Cardiac septum (tissue), 1 donor: ENCODE measurements at regions not wholly inside any gene's neighbourhood (a gene's known extent, or its start where the extent isn't known, plus 50 kb on each side); places are given as distances from the start of the nearest gene placed in this dataset.
"Not testable (repeated sequence)": the region's sequence is repeated elsewhere in the genome, so short reads cannot be mapped to it uniquely, and the experiment has no call there.

Experiments used
- DNase-seq: peaks from one replicate; pipeline ENCODE4 v3.0.0-alpha.2; 2020; ENCODE audit warnings: low spot score
- intact Hi-C: fragments of 100-400 bp; cut with DNase I; formaldehyde crosslinking; loops from one replicate; pipeline ENCODE4 v1.14.0; 2022
- donor health status: DM: no; HTN: no; CAD: no.

- DNase-seq: no peak
- intact Hi-C loops: no loop called here
Measured at GRCh38 chr14:104230946-104231345, 92.6 kb downstream of the KIF26A start.

- no peak for DNase-seq
- intact Hi-C loops: no loop called here
Measured at GRCh38 chr14:104232070-104232484, 93.7 kb downstream of the KIF26A start.

GRCh38 chr14:104234007-104234786, 95.8 kb downstream of the KIF26A start:
- intact Hi-C loops: not testable (repeated sequence)
- peak; percentile 56 for DNase-seq

GRCh38 chr14:104235686-104236085, 97.3 kb downstream of the KIF26A start:
- DNase-seq: no peak
- intact Hi-C loops: no loop called here

GRCh38 chr14:104237651-104238423, 99.5 kb downstream of the KIF26A start:
- DNase-seq: peak; percentile 62
- intact Hi-C loops: no loop called here

GRCh38 chr14:104238424-104239184, 100.2 kb downstream of the KIF26A start:
- intact Hi-C loops: no loop called here
- DNase-seq: peak; percentile 63

- intact Hi-C loops: no loop called here
- DNase-seq: peak; percentile 54
Measured at GRCh38 chr14:104239185-104239775, 100.9 kb downstream of the KIF26A start.

- no peak for DNase-seq
Measured at GRCh38 chr14:104239861-104240301, 101.5 kb downstream of the KIF26A start.

GRCh38 chr14:104240434-104241157, 102.2 kb downstream of the KIF26A start:
- DNase-seq: no peak
- intact Hi-C loops: no loop called here

More at GRCh38 chr14:104239861-104240301, 101.5 kb downstream of the KIF26A start:
- intact Hi-C loops: no loop called here

- intact Hi-C loops: no loop called here
- DNase-seq: no peak
Measured at GRCh38 chr14:104243200-104243599, 104.8 kb downstream of the KIF26A start.

- intact Hi-C loops: no loop called here
- peak; percentile 60 for DNase-seq
Measured at GRCh38 chr14:104244221-104245011, 106.0 kb downstream of the KIF26A start.

GRCh38 chr14:104245075-104245474, 106.7 kb downstream of the KIF26A start:
- intact Hi-C loops: no loop called here
- peak; percentile 59 for DNase-seq

- DNase-seq: no peak
- intact Hi-C loops: no loop called here
Measured at GRCh38 chr14:104245723-104246122, 107.3 kb downstream of the KIF26A start.

GRCh38 chr14:104246401-104247335, 108.3 kb downstream of the KIF26A start:
- DNase-seq: peak; percentile 72
- intact Hi-C loops: no loop called here

- peak; percentile 67 for DNase-seq
- intact Hi-C loops: no loop called here
Measured at GRCh38 chr14:104247336-104248202, 109.2 kb downstream of the KIF26A start.
